HepG2 (cell line): ENCODE measurements at regions not wholly inside any gene's neighbourhood (a gene's known extent, or its start where the extent isn't known, plus 50 kb on each side); places are given as distances from the start of the nearest gene placed in this dataset.

Source experiments
- CEBPZ ChIP-seq: IDR thresholded peaks from 2 replicates; pipeline ENCODE4 v1.6.1; 2012; ENCODE audit warnings: low read length, improper control_type of control experiment
- CTCF ChIP-seq: sonication (generic); formaldehyde crosslinking; IDR thresholded peaks from 2 replicates; pipeline ENCODE4 v1.5.0; 2020; ENCODE audit warnings: mild to moderate bottlenecking, missing genetic modification reagents, moderate library complexity
- PATZ1 ChIP-seq: sonication (generic); formaldehyde crosslinking; IDR thresholded peaks from 2 replicates; pipeline ENCODE4 v1.4.0; 2020; ENCODE audit warnings: missing genetic modification reagents
- RAD21 ChIP-seq: fragments of 450-650 bp; formaldehyde crosslinking; IDR thresholded peaks from 2 replicates; pipeline ENCODE4 v1.5.0; 2020; ENCODE audit warnings: mild to moderate bottlenecking
- RNF2 ChIP-seq: fragments of 450-650 bp; conservative IDR thresholded peaks from 2 replicates; pipeline ENCODE4 v1.6.1; 2016; ENCODE audit warnings: low read depth
- RXRA ChIP-seq: sonication (generic); formaldehyde crosslinking; IDR thresholded peaks from 2 replicates; pipeline ENCODE4 v1.5.1; 2020; ENCODE audit warnings: missing genetic modification reagents
- TBX2 ChIP-seq: sonication (generic); formaldehyde crosslinking; IDR thresholded peaks from 2 replicates; pipeline ENCODE4 v1.5.0; 2020; ENCODE audit warnings: missing genetic modification reagents, mild to moderate bottlenecking, borderline replicate concordance
- ZC3H4 ChIP-seq: sonication (generic); formaldehyde crosslinking; IDR thresholded peaks from 2 replicates; pipeline ENCODE4 v1.4.0; 2020; ENCODE audit warnings: missing genetic modification reagents, borderline replicate concordance
- ZMAT5 ChIP-seq: sonication (generic); formaldehyde crosslinking; IDR thresholded peaks from 2 replicates; pipeline ENCODE4 v1.5.0; 2020; ENCODE audit warnings: mild to moderate bottlenecking, low read depth, missing genetic modification reagents, borderline replicate concordance

- TF ChIP-seq PATZ1 (no peak), RNF2 (no peak), CTCF (no peak), ZC3H4 (CRISPR knock-in tag) (no peak), RAD21 (CRISPR knock-in tag) (no peak), RXRA (CRISPR knock-in tag) (no peak), CEBPZ (no peak), ZMAT5 (CRISPR knock-in tag) (no peak), TBX2 (CRISPR knock-in tag) (no peak)
Observed at GRCh38 chr10:118922972-118923371, 106.5 kb upstream of the NANOS1 start.
